HEK293 (cell line): ENCODE measurements at regions not wholly inside any gene's neighbourhood (a gene's known extent, or its start where the extent isn't known, plus 50 kb on each side); places are given as distances from the start of the nearest gene placed in this dataset.

Source experiments
- CTCF ChIA-PET: fragments of 350-600 bp; formaldehyde crosslinking; extraction: SDS; loops from one replicate; lab custom pipeline; 2021; ENCODE audit warnings: antibody characterized with exemption; lab: Yijun Ruan, JAX
- POLR2A ChIA-PET: fragments of 300-600 bp; formaldehyde crosslinking; extraction: SDS; loops from one replicate; lab custom pipeline; 2020; ENCODE audit warnings: antibody characterized with exemption, inconsistent platforms; lab: Yijun Ruan, JAX
- H3K27ac ChIP-seq: fragments of 200-500 bp; sonication (Bioruptor generic); 2 replicates; pipeline ENCODE4 v1.5.1; 2014; ENCODE audit warnings: low read depth, low read length, control low read depth, inconsistent platforms; ENCODE audit errors: extremely low read depth
- H3K36me3 ChIP-seq, 2 experiments: fragments of 200-500 bp in 1 of 2; sonication (Bioruptor generic) in 1 of 2; 1 replicate in 1 of 2; 2 replicates in 1 of 2; pipeline ENCODE4 v1.5.1; 2014 to 2017; ENCODE audit warnings: inconsistent platforms in 2 of 2, low read length in 2 of 2; ENCODE audit not compliant: control insufficient read depth in 2 of 2, insufficient read depth in 1 of 2
- H3K4me1 ChIP-seq: fragments of 200-500 bp; sonication (Bioruptor generic); 2 replicates; pipeline ENCODE4 v1.5.1; 2014; ENCODE audit warnings: mild to moderate bottlenecking, low read length, inconsistent platforms; ENCODE audit not compliant: control insufficient read depth, insufficient read depth
- H3K4me3 ChIP-seq: 2 replicates; pipeline ENCODE4 v1.5.1; 2011; ENCODE audit warnings: low read depth, mild to moderate bottlenecking, control low read depth, low read length, moderate library complexity
- H3K9me3 ChIP-seq: fragments of 200-500 bp; sonication (Bioruptor generic); 2 replicates; pipeline ENCODE4 v1.5.1; 2014; ENCODE audit warnings: low read depth, low read length, inconsistent platforms; ENCODE audit not compliant: control insufficient read depth, insufficient read depth
- GLIS1 ChIP-seq: fragments of 450-650 bp; formaldehyde crosslinking; IDR thresholded peaks from 2 replicates; pipeline ENCODE4 v1.5.1; 2016; ENCODE audit warnings: missing biosample characterization, missing genetic modification characterization
- KLF17 ChIP-seq: fragments of 450-650 bp; formaldehyde crosslinking; IDR thresholded peaks from 2 replicates; pipeline ENCODE4 v1.5.1; 2016; ENCODE audit warnings: missing biosample characterization, missing genetic modification characterization
- OSR2 ChIP-seq: fragments of 450-650 bp; formaldehyde crosslinking; IDR thresholded peaks from 2 replicates; pipeline ENCODE4 v1.5.1; 2016; ENCODE audit warnings: missing biosample characterization, missing genetic modification characterization
- PRDM6 ChIP-seq: fragments of 450-650 bp; formaldehyde crosslinking; IDR thresholded peaks from 2 replicates; pipeline ENCODE4 v1.5.1; 2017; ENCODE audit warnings: missing biosample characterization, missing genetic modification characterization
- ZNF140 ChIP-seq: fragments of 450-650 bp; formaldehyde crosslinking; IDR thresholded peaks from 2 replicates; pipeline ENCODE4 v1.5.1; 2016; ENCODE audit warnings: missing biosample characterization, missing genetic modification characterization
- ZNF202 ChIP-seq: fragments of 450-650 bp; formaldehyde crosslinking; IDR thresholded peaks from 2 replicates; pipeline ENCODE4 v1.5.1; 2016; ENCODE audit warnings: missing biosample characterization, missing genetic modification characterization, borderline replicate concordance
- ZNF223 ChIP-seq: fragments of 450-650 bp; formaldehyde crosslinking; IDR thresholded peaks from 2 replicates; pipeline ENCODE4 v1.5.1; 2016; ENCODE audit warnings: missing biosample characterization, missing genetic modification characterization
- ZNF26 ChIP-seq: fragments of 450-650 bp; formaldehyde crosslinking; IDR thresholded peaks from 2 replicates; pipeline ENCODE4 v1.5.1; 2016; ENCODE audit warnings: missing biosample characterization, missing genetic modification characterization
- ZNF266 ChIP-seq: fragments of 450-650 bp; formaldehyde crosslinking; IDR thresholded peaks from 2 replicates; pipeline ENCODE4 v1.5.1; 2016; ENCODE audit warnings: missing biosample characterization, missing genetic modification characterization, low read depth
- ZNF280C ChIP-seq: fragments of 450-650 bp; formaldehyde crosslinking; IDR thresholded peaks from 2 replicates; pipeline ENCODE4 v1.5.1; 2016; ENCODE audit warnings: missing biosample characterization, missing genetic modification characterization
- ZNF37A ChIP-seq: fragments of 450-650 bp; IDR thresholded peaks from 2 replicates; pipeline ENCODE4 v1.5.1; 2018; ENCODE audit warnings: missing biosample characterization, missing genetic modification characterization
- ZNF639 ChIP-seq: fragments of 450-650 bp; formaldehyde crosslinking; IDR thresholded peaks from 2 replicates; pipeline ENCODE4 v1.5.1; 2016; ENCODE audit warnings: missing biosample characterization, missing genetic modification characterization
- ZNF776 ChIP-seq: fragments of 450-650 bp; formaldehyde crosslinking; IDR thresholded peaks from 2 replicates; pipeline ENCODE4 v1.5.0; 2017; ENCODE audit warnings: missing biosample characterization, missing genetic modification characterization, borderline replicate concordance
- ZSCAN4 ChIP-seq: fragments of 450-650 bp; formaldehyde crosslinking; IDR thresholded peaks from 2 replicates; pipeline ENCODE4 v1.5.1; 2017; ENCODE audit warnings: missing biosample characterization, missing genetic modification characterization

- Histone ChIP-seq H3K9me3 (no peaks in the 10 kb centered on the region), H3K4me3 (no peak overlapping the region), H3K36me3 (no peaks in the 10 kb centered on the region), H3K27ac (no peak overlapping the region), H3K4me1 (no peaks in the 10 kb centered on the region)
- POLR2A ChIA-PET: no interaction called here
- CTCF ChIA-PET: no interaction called here
- TF ChIP-seq ZNF26: no peak
- TF ChIP-seq ZNF266 (tag by site-specific recombination): no peak
- no peak for TF ChIP-seq ZNF202 (tag by site-specific recombination)
- TF ChIP-seq OSR2 (tag by site-specific recombination): no peak
- no peak for TF ChIP-seq PRDM6 (tag by site-specific recombination)
- no peak for TF ChIP-seq ZNF37A (tag by site-specific recombination)
- TF ChIP-seq KLF17 (tag by site-specific recombination): no peak
- TF ChIP-seq ZNF280C (tag by site-specific recombination): no peak
- TF ChIP-seq GLIS1 (tag by site-specific recombination): no peak
- no peak for TF ChIP-seq ZNF140 (tag by site-specific recombination)
- TF ChIP-seq ZNF639 (tag by site-specific recombination): no peak
- no peak for TF ChIP-seq ZNF223
- no peak for TF ChIP-seq ZSCAN4 (tag by site-specific recombination)
These were observed 2311.2 kb downstream of the PCDH7 start for GRCh38 chr4:33031328-33031727.

GRCh38 chr4:33037464-33037863 lies 2317.3 kb downstream of the PCDH7 start:
- no peak for TF ChIP-seq OSR2 (tag by site-specific recombination)
- no peak for TF ChIP-seq ZNF776 (tag by site-specific recombination)
- TF ChIP-seq, all 188 proteins: peak for 0
- ChIA-PET CTCF (no interaction called here), POLR2A (no interaction called here)
- H3K4me3 ChIP-seq: no peak overlapping the region
- no peaks in the 10 kb centered on the region for H3K36me3 ChIP-seq
- H3K4me1 ChIP-seq: no peaks in the 10 kb centered on the region
- H3K9me3 ChIP-seq: no peaks in the 10 kb centered on the region
- no peak overlapping the region for H3K27ac ChIP-seq
